GM12892 (cell line): ENCODE measurements at regions not wholly inside any gene's neighbourhood (a gene's known extent, or its start where the extent isn't known, plus 50 kb on each side); places are given as distances from the start of the nearest gene placed in this dataset.

Experiments
- POLR2A ChIP-seq: IDR thresholded peaks from 2 replicates; pipeline ENCODE4 v1.6.1; 2011; ENCODE audit warnings: low read depth, low read length, control low read depth
- POLR2AphosphoS5 ChIP-seq: IDR thresholded peaks from 2 replicates; pipeline ENCODE4 v1.6.1; 2011; ENCODE audit warnings: low read depth, low read length, control low read depth

DNA sequence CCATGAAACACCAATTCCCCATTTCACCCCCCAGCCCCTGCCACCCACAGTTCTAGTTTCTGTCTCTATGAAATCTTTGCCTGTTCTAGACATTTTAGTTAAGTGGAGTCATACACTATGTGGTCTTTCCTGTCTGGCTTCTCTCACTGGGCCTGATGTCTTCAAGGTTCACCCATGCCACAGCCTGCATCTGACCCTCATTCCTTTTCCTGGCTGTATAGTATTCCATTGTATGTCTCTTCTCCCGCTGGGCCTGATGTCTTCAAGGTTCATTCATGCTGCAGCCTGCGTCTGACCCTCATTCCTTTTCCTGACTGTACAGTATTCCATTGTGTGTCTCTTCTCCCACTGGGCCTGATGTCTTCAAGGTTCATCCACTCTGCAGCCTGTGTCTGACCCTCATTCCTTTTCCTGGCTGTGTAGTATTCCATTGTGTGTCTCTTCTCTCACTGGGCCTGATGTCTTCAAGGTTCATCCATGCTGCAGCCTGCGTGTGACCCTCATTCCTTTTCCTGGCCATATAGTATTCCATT lies 191.7 kb downstream of the CRLF2 start:
- TF ChIP-seq POLR2A = no peak
- TF ChIP-seq POLR2AphosphoS5 = no peak
